Hematopoietic multipotent progenitor cell treated with erythropoietin and hydrocortisone succinate and interleukin-3 and kit ligand, for 17 days (in vitro differentiated cells): ENCODE measurements at regions not wholly inside any gene's neighbourhood (a gene's known extent, or its start where the extent isn't known, plus 50 kb on each side); places are given as distances from the start of the nearest gene placed in this dataset.
"Not testable (repeated sequence)": the region's sequence is repeated elsewhere in the genome, so short reads cannot be mapped to it uniquely, and the experiment has no call there.

Source experiments
- DNase-seq: peaks from one replicate; pipeline ENCODE4 v3.0.0-alpha.2; 2015; ENCODE audit warnings: low spot score

- no peak for DNase-seq
These were observed 233.1 kb downstream of the RPIA start for GRCh38 chr2:88924533-88924932.

- DNase-seq, result no peak
These were observed 234.4 kb downstream of the RPIA start for GRCh38 chr2:88925770-88926462.

- DNase-seq, result no peak
These were observed 235.7 kb downstream of the RPIA start for GRCh38 chr2:88927128-88927527.

GRCh38 chr2:88930659-88931058 is 239.2 kb downstream of the RPIA start:
- no peak for DNase-seq

- no peak for DNase-seq
These were observed 241.2 kb downstream of the RPIA start for GRCh38 chr2:88932686-88933085.

- DNase-seq, result no peak
These were observed 241.6 kb downstream of the RPIA start for GRCh38 chr2:88933091-88933490.

- DNase-seq, result no peak
These were observed 242.5 kb downstream of the RPIA start for GRCh38 chr2:88933980-88934379.

- not testable (repeated sequence) for DNase-seq
These were observed 249.7 kb downstream of the RPIA start for GRCh38 chr2:88941178-88941577.

GRCh38 chr2:88942798-88943197 is 251.3 kb downstream of the RPIA start:
- no peak for DNase-seq

GRCh38 chr2:88949336-88949735 is 257.9 kb downstream of the RPIA start:
- DNase-seq, result no peak

- DNase-seq, result peak; percentile 14
These were observed 258.5 kb downstream of the RPIA start for GRCh38 chr2:88950010-88950409.

- no peak for DNase-seq
These were observed 264.1 kb downstream of the RPIA start for GRCh38 chr2:88955607-88956006.

GRCh38 chr2:88959480-88960204 is 268.2 kb downstream of the RPIA start:
- DNase-seq, result no peak

GRCh38 chr2:88961323-88961722 is 269.9 kb downstream of the RPIA start:
- DNase-seq, result not testable (repeated sequence)

GRCh38 chr2:88967844-88968243 is 276.4 kb downstream of the RPIA start:
- DNase-seq, result no peak

- not testable (repeated sequence) for DNase-seq
These were observed 286.5 kb downstream of the RPIA start for GRCh38 chr2:88978011-88978410.

GRCh38 chr2:88978446-88978845 is 287.0 kb downstream of the RPIA start:
- not testable (repeated sequence) for DNase-seq

GRCh38 chr2:88984079-88984478 is 292.6 kb downstream of the RPIA start:
- not testable (repeated sequence) for DNase-seq

- not testable (repeated sequence) for DNase-seq
These were observed 295.4 kb downstream of the RPIA start for GRCh38 chr2:88986721-88987330.

GRCh38 chr2:88988617-88989016 is 297.1 kb downstream of the RPIA start:
- not testable (repeated sequence) for DNase-seq

GRCh38 chr2:88992819-88993218 is 301.3 kb downstream of the RPIA start:
- DNase-seq, result not testable (repeated sequence)

- not testable (repeated sequence) for DNase-seq
These were observed 303.4 kb downstream of the RPIA start for GRCh38 chr2:88994856-88995255.

GRCh38 chr2:88996588-88996987 is 305.1 kb downstream of the RPIA start:
- DNase-seq, result not testable (repeated sequence)
